A673 (cell line): ENCODE measurements at regions not wholly inside any gene's neighbourhood (a gene's known extent, or its start where the extent isn't known, plus 50 kb on each side); places are given as distances from the start of the nearest gene placed in this dataset.

ENCODE experiments used
- CTCF ChIP-seq: fragments of 300-800, 200-600 bp; sonication (generic); conservative IDR thresholded peaks from 2 replicates; pipeline ENCODE4 v1.5.1; 2017; ENCODE audit warnings: low read depth, mild to moderate bottlenecking, antibody characterized with exemption, low read length, moderate library complexity, mixed read lengths
- EZH2 ChIP-seq: fragments of 200-600 bp; sonication (generic); IDR thresholded peaks from 2 replicates; pipeline ENCODE4 v1.6.1; 2017; ENCODE audit warnings: borderline replicate concordance, low read depth, mild to moderate bottlenecking, mixed read lengths, antibody characterized with exemption, low read length; ENCODE audit not compliant: poor library complexity, severe bottlenecking

GRCh38 chr7:28291559-28291958 lies 111.0 kb upstream of the JAZF1 start:
- TF ChIP-seq CTCF (no peak), EZH2 (no peak)
